ENCODE measurements at regions not wholly inside any gene's neighbourhood (a gene's known extent, or its start where the extent isn't known, plus 50 kb on each side); places are given as distances from the start of the nearest gene placed in this dataset.
A peak's percentile ranks its signal among the peaks of the same experiment; 100 is the strongest.

GRCh38 chr5:167585184-167585583 is 706.3 kb upstream of the WWC1 start:
- H3K4me3 ChIP-seq (ENCODE audit: low read length), result no peak overlapping the region
- no peak for DNase-seq (ENCODE audit: low read depth)
- TF ChIP-seq CTCF (conservative IDR thresholded peaks at IDR 0.05; ENCODE audit: low read depth, low read length), result no peak

- TF ChIP-seq CTCF (conservative IDR thresholded peaks at IDR 0.05; ENCODE audit: low read depth, low read length), result peak; percentile 83
- no peak overlapping the region for H3K4me3 ChIP-seq (ENCODE audit: low read length)
- DNase-seq (ENCODE audit: low read depth), result no peak
Measured at GRCh38 chr5:167587772-167588437, 703.5 kb upstream of the WWC1 start.

- no peak overlapping the region for H3K4me3 ChIP-seq (ENCODE audit: low read length)
- no peak for TF ChIP-seq CTCF (conservative IDR thresholded peaks at IDR 0.05; ENCODE audit: low read depth, low read length)
- DNase-seq (ENCODE audit: low read depth), result no peak
Measured at GRCh38 chr5:167592114-167592513, 699.3 kb upstream of the WWC1 start.

GRCh38 chr5:167593329-167594060 is 698.0 kb upstream of the WWC1 start:
- no peak for DNase-seq (ENCODE audit: low read depth)
- no peak for TF ChIP-seq CTCF (conservative IDR thresholded peaks at IDR 0.05; ENCODE audit: low read depth, low read length)
- H3K4me3 ChIP-seq (ENCODE audit: low read length), result no peak overlapping the region

- DNase-seq (ENCODE audit: low read depth), result no peak
- H3K4me3 ChIP-seq (ENCODE audit: low read length), result no peak overlapping the region
- no peak for TF ChIP-seq CTCF (conservative IDR thresholded peaks at IDR 0.05; ENCODE audit: low read depth, low read length)
Measured at GRCh38 chr5:167594061-167594435, 697.4 kb upstream of the WWC1 start.

GRCh38 chr5:167594750-167595149 is 696.7 kb upstream of the WWC1 start:
- no peak for DNase-seq (ENCODE audit: low read depth)
- H3K4me3 ChIP-seq (ENCODE audit: low read length), result no peak overlapping the region
- no peak for TF ChIP-seq CTCF (conservative IDR thresholded peaks at IDR 0.05; ENCODE audit: low read depth, low read length)

GRCh38 chr5:167595196-167595595 is 696.2 kb upstream of the WWC1 start:
- DNase-seq (ENCODE audit: low read depth), result no peak
- H3K4me3 ChIP-seq (ENCODE audit: low read length), result no peak overlapping the region
- no peak for TF ChIP-seq CTCF (conservative IDR thresholded peaks at IDR 0.05; ENCODE audit: low read depth, low read length)
